ENCODE measurements at regions not wholly inside any gene's neighbourhood (a gene's known extent, or its start where the extent isn't known, plus 50 kb on each side); places are given as distances from the start of the nearest gene placed in this dataset.

- TF ChIP-seq CTCF (IDR thresholded peaks at IDR 0.05), result no peak
- POLR2A ChIA-PET, result interaction anchor here (0.5 to 1.5 kb wide), 4 partner anchors 57 to 292 kb away, joined by 3 to 9 read pairs (median 4); partner anchors contain the start of gene ZNF862
- Mint-ChIP-seq H3K9me3 (peaks cover 14% of the 10 kb centered on the region), H3K4me1 (peaks cover 17% of the 10 kb centered on the region), H3K27me3 (no peaks in the 10 kb centered on the region), H3K4me3 (peak overlapping the region; percentile 83), H3K27ac (no peak overlapping the region), H3K36me3 (ENCODE audit: low read depth) (peaks cover 6% of the 10 kb centered on the region)
- DNase-seq, result peak; percentile 88
- peak; percentile 91 for ATAC-seq (ENCODE audit: low read depth)
- CTCF ChIA-PET, result interaction anchor here (2.4 kb wide), 1 partner anchor 28 kb away, joined by 8 read pairs; no protein-coding TSS in a partner anchor
- intact Hi-C loops (cut with micrococcal nuclease), result loop anchor here (1.0 to 10.0 kb wide), 12 partner anchors 29 to 1631 kb away; partner anchors contain the start of genes ABCF2, ATP6V0E2, KCNH2 and NUB1
Observed at GRCh38 chr7:149714081-149714909, 59.1 kb downstream of the ZNF467 start.

GRCh38 chr7:149713731-149714068 is 59.7 kb downstream of the ZNF467 start:
- TF ChIP-seq CTCF (IDR thresholded peaks at IDR 0.05), result no peak
- peaks cover 6% of the 10 kb centered on the region for H3K36me3 Mint-ChIP-seq (ENCODE audit: low read depth)
- CTCF ChIA-PET, result interaction anchor here (2.4 kb wide), 1 partner anchor 28 kb away, joined by 8 read pairs; no protein-coding TSS in a partner anchor
- H3K9me3 Mint-ChIP-seq, result peaks cover 15% of the 10 kb centered on the region
- no peak for DNase-seq
- no peaks in the 10 kb centered on the region for H3K27me3 Mint-ChIP-seq
- H3K4me1 Mint-ChIP-seq, result peaks cover 17% of the 10 kb centered on the region
- POLR2A ChIA-PET, result interaction anchor here (0.7 kb wide), 1 partner anchor 292 kb away, joined by 3 read pairs; no protein-coding TSS in a partner anchor
- peak overlapping the region; percentile 83 for H3K4me3 Mint-ChIP-seq
- intact Hi-C loops (cut with micrococcal nuclease), result loop anchor here (1.0 to 10.0 kb wide), 12 partner anchors 29 to 1631 kb away; partner anchors contain the start of genes ABCF2, ATP6V0E2, KCNH2 and NUB1
- H3K27ac Mint-ChIP-seq, result no peak overlapping the region
- no peak for ATAC-seq (ENCODE audit: low read depth)

- H3K4me1 Mint-ChIP-seq, result peaks cover 17% of the 10 kb centered on the region
- no peak for TF ChIP-seq CTCF (IDR thresholded peaks at IDR 0.05)
- H3K4me3 Mint-ChIP-seq, result peak overlapping the region; percentile 60
- intact Hi-C loops (cut with micrococcal nuclease), result loop anchor here (10.0 kb wide), 4 partner anchors 588 to 1632 kb away; partner anchors contain the start of genes ABCF2, KCNH2, NUB1 and ZNF425
- no peaks in the 10 kb centered on the region for H3K27me3 Mint-ChIP-seq
- CTCF ChIA-PET, result interaction anchor here (2.4 kb wide), 1 partner anchor 29 kb away, joined by 8 read pairs; no protein-coding TSS in a partner anchor
- ATAC-seq (ENCODE audit: low read depth) (no peak), DNase-seq (no peak)
- POLR2A ChIA-PET, result no interaction called here
- peaks cover 6% of the 10 kb centered on the region for H3K36me3 Mint-ChIP-seq (ENCODE audit: low read depth)
- H3K9me3 Mint-ChIP-seq, result peaks cover 15% of the 10 kb centered on the region
- H3K27ac Mint-ChIP-seq, result no peak overlapping the region
Observed at GRCh38 chr7:149713061-149713730, 60.2 kb downstream of the ZNF467 start.

GRCh38 chr7:149708026-149708425 is 65.4 kb downstream of the ZNF467 start:
- peaks cover 2% of the 10 kb centered on the region for H3K36me3 Mint-ChIP-seq (ENCODE audit: low read depth)
- intact Hi-C loops (cut with micrococcal nuclease), result no loop called here
- no peak overlapping the region for H3K4me3 Mint-ChIP-seq
- peaks cover 13% of the 10 kb centered on the region for H3K27me3 Mint-ChIP-seq
- ATAC-seq (ENCODE audit: low read depth), result no peak
- H3K9me3 Mint-ChIP-seq, result peaks cover 15% of the 10 kb centered on the region
- CTCF ChIA-PET, result no interaction called here
- H3K27ac Mint-ChIP-seq, result no peak overlapping the region
- TF ChIP-seq CTCF (IDR thresholded peaks at IDR 0.05), result no peak
- H3K4me1 Mint-ChIP-seq, result no peaks in the 10 kb centered on the region
- POLR2A ChIA-PET, result no interaction called here
- DNase-seq, result no peak

GRCh38 chr7:149707448-149707886 is 65.9 kb downstream of the ZNF467 start:
- intact Hi-C loops (cut with micrococcal nuclease), result no loop called here
- ChIA-PET CTCF (no interaction called here), POLR2A (no interaction called here)
- no peak for DNase-seq
- H3K4me1 Mint-ChIP-seq, result no peaks in the 10 kb centered on the region
- peaks cover 2% of the 10 kb centered on the region for H3K36me3 Mint-ChIP-seq (ENCODE audit: low read depth)
- TF ChIP-seq CTCF (IDR thresholded peaks at IDR 0.05), result no peak
- H3K27ac Mint-ChIP-seq, result no peak overlapping the region
- peaks cover 15% of the 10 kb centered on the region for H3K9me3 Mint-ChIP-seq
- ATAC-seq (ENCODE audit: low read depth), result no peak
- H3K4me3 Mint-ChIP-seq, result no peak overlapping the region
- H3K27me3 Mint-ChIP-seq, result peaks cover 13% of the 10 kb centered on the region
